ENCODE measurements at regions not wholly inside any gene's neighbourhood (a gene's known extent, or its start where the extent isn't known, plus 50 kb on each side); places are given as distances from the start of the nearest gene placed in this dataset.
"Not testable (repeated sequence)": the region's sequence is repeated elsewhere in the genome, so short reads cannot be mapped to it uniquely, and the experiment has no call there.

GRCh38 chr2:51997571-51997970 lies 965.6 kb upstream of the NRXN1 start:
- peak; percentile 12 for DNase-seq
- in situ Hi-C loops (cut with HindIII; ENCODE audit: low pct_ligation_motif_present, low pct_unique_long_range_greater_than_20kb, low sequenced_read_pairs) = no loop called here

GRCh38 chr2:51995293-51995692 lies 963.4 kb upstream of the NRXN1 start:
- in situ Hi-C loops (cut with HindIII; ENCODE audit: low pct_ligation_motif_present, low pct_unique_long_range_greater_than_20kb, low sequenced_read_pairs) = no loop called here
- no peak for DNase-seq

- in situ Hi-C loops (cut with HindIII; ENCODE audit: low pct_ligation_motif_present, low pct_unique_long_range_greater_than_20kb, low sequenced_read_pairs) = no loop called here
- no peak for DNase-seq
Observed at GRCh38 chr2:51994123-51994763, 962.3 kb upstream of the NRXN1 start.

- in situ Hi-C loops (cut with HindIII; ENCODE audit: low pct_ligation_motif_present, low pct_unique_long_range_greater_than_20kb, low sequenced_read_pairs) = no loop called here
Observed at GRCh38 chr2:51990684-51991083, 958.8 kb upstream of the NRXN1 start.

GRCh38 chr2:51986101-51986500 lies 954.2 kb upstream of the NRXN1 start:
- no peak for DNase-seq
- in situ Hi-C loops (cut with HindIII; ENCODE audit: low pct_ligation_motif_present, low pct_unique_long_range_greater_than_20kb, low sequenced_read_pairs) = no loop called here

More at GRCh38 chr2:51990684-51991083, 958.8 kb upstream of the NRXN1 start:
- DNase-seq = no peak

GRCh38 chr2:51981783-51982182 lies 949.9 kb upstream of the NRXN1 start:
- in situ Hi-C loops (cut with HindIII; ENCODE audit: low pct_ligation_motif_present, low pct_unique_long_range_greater_than_20kb, low sequenced_read_pairs) = no loop called here
- no peak for DNase-seq

- in situ Hi-C loops (cut with HindIII; ENCODE audit: low pct_ligation_motif_present, low pct_unique_long_range_greater_than_20kb, low sequenced_read_pairs) = no loop called here
- no peak for DNase-seq
Observed at GRCh38 chr2:51976623-51977022, 944.7 kb upstream of the NRXN1 start.

GRCh38 chr2:51971136-51971535 lies 939.2 kb upstream of the NRXN1 start:
- no peak for DNase-seq
- in situ Hi-C loops (cut with HindIII; ENCODE audit: low pct_ligation_motif_present, low pct_unique_long_range_greater_than_20kb, low sequenced_read_pairs) = no loop called here

GRCh38 chr2:51969347-51969746 lies 937.4 kb upstream of the NRXN1 start:
- in situ Hi-C loops (cut with HindIII; ENCODE audit: low pct_ligation_motif_present, low pct_unique_long_range_greater_than_20kb, low sequenced_read_pairs) = no loop called here
- no peak for DNase-seq

- in situ Hi-C loops (cut with HindIII; ENCODE audit: low pct_ligation_motif_present, low pct_unique_long_range_greater_than_20kb, low sequenced_read_pairs) = no loop called here
- DNase-seq = peak; percentile 63
Observed at GRCh38 chr2:51960841-51961335, 929.0 kb upstream of the NRXN1 start.

GRCh38 chr2:51960281-51960680 lies 928.3 kb upstream of the NRXN1 start:
- no peak for DNase-seq
- in situ Hi-C loops (cut with HindIII; ENCODE audit: low pct_ligation_motif_present, low pct_unique_long_range_greater_than_20kb, low sequenced_read_pairs) = no loop called here

GRCh38 chr2:51959696-51960095 lies 927.8 kb upstream of the NRXN1 start:
- DNase-seq = no peak
- in situ Hi-C loops (cut with HindIII; ENCODE audit: low pct_ligation_motif_present, low pct_unique_long_range_greater_than_20kb, low sequenced_read_pairs) = no loop called here

- no peak for DNase-seq
- in situ Hi-C loops (cut with HindIII; ENCODE audit: low pct_ligation_motif_present, low pct_unique_long_range_greater_than_20kb, low sequenced_read_pairs) = no loop called here
Observed at GRCh38 chr2:51953931-51954330, 922.0 kb upstream of the NRXN1 start.

- no peak for DNase-seq
- in situ Hi-C loops (cut with HindIII; ENCODE audit: low pct_ligation_motif_present, low pct_unique_long_range_greater_than_20kb, low sequenced_read_pairs) = no loop called here
Observed at GRCh38 chr2:51921076-51921475, 889.1 kb upstream of the NRXN1 start.

GRCh38 chr2:51920509-51920908 lies 888.6 kb upstream of the NRXN1 start:
- in situ Hi-C loops (cut with HindIII; ENCODE audit: low pct_ligation_motif_present, low pct_unique_long_range_greater_than_20kb, low sequenced_read_pairs) = no loop called here
- DNase-seq = no peak

- in situ Hi-C loops (cut with HindIII; ENCODE audit: low pct_ligation_motif_present, low pct_unique_long_range_greater_than_20kb, low sequenced_read_pairs) = no loop called here
- DNase-seq = no peak
Observed at GRCh38 chr2:51919395-51919794, 887.5 kb upstream of the NRXN1 start.

GRCh38 chr2:51918113-51918512 lies 886.2 kb upstream of the NRXN1 start:
- DNase-seq = no peak
- in situ Hi-C loops (cut with HindIII; ENCODE audit: low pct_ligation_motif_present, low pct_unique_long_range_greater_than_20kb, low sequenced_read_pairs) = no loop called here

GRCh38 chr2:51903728-51904127 lies 871.8 kb upstream of the NRXN1 start:
- in situ Hi-C loops (cut with HindIII; ENCODE audit: low pct_ligation_motif_present, low pct_unique_long_range_greater_than_20kb, low sequenced_read_pairs) = no loop called here
- DNase-seq = no peak

- DNase-seq = no peak
- in situ Hi-C loops (cut with HindIII; ENCODE audit: low pct_ligation_motif_present, low pct_unique_long_range_greater_than_20kb, low sequenced_read_pairs) = no loop called here
Observed at GRCh38 chr2:51899643-51900042, 867.7 kb upstream of the NRXN1 start.

GRCh38 chr2:51894584-51894983 lies 862.7 kb upstream of the NRXN1 start:
- in situ Hi-C loops (cut with HindIII; ENCODE audit: low pct_ligation_motif_present, low pct_unique_long_range_greater_than_20kb, low sequenced_read_pairs); DNase-seq: not testable (repeated sequence)

GRCh38 chr2:51888120-51888519 lies 856.2 kb upstream of the NRXN1 start:
- DNase-seq = no peak
- in situ Hi-C loops (cut with HindIII; ENCODE audit: low pct_ligation_motif_present, low pct_unique_long_range_greater_than_20kb, low sequenced_read_pairs) = no loop called here
